Endothelial cell of umbilical vein (primary cell): ENCODE measurements at regions not wholly inside any gene's neighbourhood (a gene's known extent, or its start where the extent isn't known, plus 50 kb on each side); places are given as distances from the start of the nearest gene placed in this dataset.

Source experiments
- BruUV-seq: library from RNA; stranded (reverse); fragments of 400-500 nt; replicated peaks from 2 replicates; lab custom pipeline; 2021; lab: Mats Ljungman, UMichigan
- CTCF ChIA-PET: fragments of 300-600, 350-600 bp; sonication (Branson Sonifier 250); formaldehyde crosslinking; loops from one replicate; lab custom pipeline; 2021; ENCODE audit warnings: antibody characterized with exemption, inconsistent platforms; lab: Charles Lee
- POLR2A ChIA-PET: fragments of 300-600, 350-600 bp; sonication (Branson Sonifier 250); formaldehyde crosslinking; loops from one replicate; lab custom pipeline; 2021; ENCODE audit warnings: antibody characterized with exemption, inconsistent platforms; lab: Charles Lee
- DNase-seq: peaks from one replicate; pipeline ENCODE4 v3.0.0-alpha.2; 2011; ENCODE audit warnings: low read depth, low spot score
- FAIRE-seq: peaks from 2 replicates; lab custom pipeline; 2011; peaks lifted over from hg19 to GRCh38; lab: Jason Lieb, UNC
- H2AFZ ChIP-seq: 2 replicates; pipeline ENCODE4 v1.6.0; 2012; ENCODE audit warnings: low read depth, low read length, control low read depth, inconsistent platforms
- H3K27ac ChIP-seq: 2 replicates; pipeline ENCODE4 v1.5.1; 2011; ENCODE audit warnings: low read depth, mild to moderate bottlenecking, control low read depth, low read length, moderate library complexity; ENCODE audit not compliant: insufficient read depth
- H3K27me3 ChIP-seq, 2 experiments: 2 replicates each; pipeline versions ENCODE4 v1.6.0 to v1.6.1; 2011; ENCODE audit warnings: low read length in 2 of 2, mixed read lengths in 1 of 2; ENCODE audit not compliant: control insufficient read depth in 2 of 2, insufficient read depth in 2 of 2
- H3K36me3 ChIP-seq, 2 experiments: 2 replicates in 1 of 2; 3 replicates in 1 of 2; pipeline ENCODE4 v1.5.1; 2011; ENCODE audit warnings: low read length in 2 of 2, mild to moderate bottlenecking in 1 of 2, moderate library complexity in 1 of 2; ENCODE audit not compliant: control insufficient read depth in 2 of 2, insufficient read depth in 2 of 2; ENCODE audit errors: extremely low read depth in 1 of 2
- H3K4me1 ChIP-seq: 3 replicates; pipeline ENCODE4 v1.5.1; 2011; ENCODE audit warnings: mild to moderate bottlenecking, low read length; ENCODE audit not compliant: control insufficient read depth, insufficient read depth; ENCODE audit errors: extremely low read depth
- H3K4me2 ChIP-seq: 2 replicates; pipeline ENCODE4 v1.6.1; 2011; ENCODE audit warnings: low read length, control low read depth, mixed read lengths; ENCODE audit not compliant: insufficient read depth
- H3K4me3 ChIP-seq, 3 experiments: fragments of 200-600 bp in 1 of 3; sonication (generic), shearing (Covaris generic) in 1 of 3; replicated peaks in 1 of 3; 2 replicates each; pipeline ENCODE4 v1.5.1; 2011 to 2016; ENCODE audit warnings: control low read depth in 3 of 3, low read length in 3 of 3, mild to moderate bottlenecking in 2 of 3, inconsistent platforms in 1 of 3, low read depth in 1 of 3, moderate library complexity in 1 of 3; ENCODE audit not compliant: insufficient read depth in 1 of 3
- H3K79me2 ChIP-seq: 2 replicates; pipeline ENCODE4 v1.6.0; 2012; ENCODE audit warnings: low read length, inconsistent platforms; ENCODE audit not compliant: control insufficient read depth, insufficient read depth
- H3K9ac ChIP-seq: replicated peaks from 2 replicates; pipeline ENCODE3; 2011; ENCODE audit warnings: low read length, control low read depth; ENCODE audit not compliant: insufficient read depth; ENCODE audit errors: extremely low read depth
- H3K9me1 ChIP-seq: replicated peaks from 3 replicates; pipeline ENCODE4 v1.6.0; 2011; ENCODE audit warnings: mild to moderate bottlenecking, low read length; ENCODE audit not compliant: control insufficient read depth, insufficient read depth; ENCODE audit errors: extremely low read depth
- H3K9me3 ChIP-seq: replicated peaks from 2 replicates; pipeline ENCODE4 v1.5.1; 2012; ENCODE audit warnings: low read length, inconsistent platforms; ENCODE audit not compliant: control insufficient read depth, insufficient read depth
- H4K20me1 ChIP-seq: replicated peaks from 2 replicates; pipeline ENCODE3; 2011; ENCODE audit warnings: mild to moderate bottlenecking, low read length; ENCODE audit not compliant: control insufficient read depth, insufficient read depth; ENCODE audit errors: extremely low read depth
- CTCF ChIP-seq, 2 donors: IDR thresholded peaks; 1 replicate in 1 of 2; 2 replicates in 1 of 2; pipeline ENCODE4 v1.5.1; 2011; ENCODE audit warnings: low read length in 2 of 2, mild to moderate bottlenecking in 2 of 2, moderate library complexity in 2 of 2, control low read depth in 1 of 2, inconsistent platforms in 1 of 2, low read depth in 1 of 2; ENCODE audit not compliant: insufficient read depth in 1 of 2; ENCODE audit errors: extremely low read depth in 1 of 2
- EZH2 ChIP-seq: IDR thresholded peaks from 2 replicates; pipeline ENCODE4 v1.6.1; 2012; ENCODE audit warnings: borderline replicate concordance, low read depth, mild to moderate bottlenecking, moderate library complexity, low read length, inconsistent platforms; ENCODE audit not compliant: severe bottlenecking
- FOS ChIP-seq: IDR thresholded peaks from 2 replicates; pipeline ENCODE4 v1.6.1; 2011; ENCODE audit warnings: mild to moderate bottlenecking, low read length, moderate library complexity, borderline replicate concordance; ENCODE audit not compliant: insufficient read depth
- GATA2 ChIP-seq: IDR thresholded peaks from 2 replicates; pipeline ENCODE4 v1.7.0; 2011; ENCODE audit warnings: low read depth, mild to moderate bottlenecking, moderate library complexity, mixed read lengths, low read length; ENCODE audit not compliant: insufficient read length, insufficient read depth
- JUN ChIP-seq: IDR thresholded peaks from 2 replicates; pipeline ENCODE4 v1.6.1; 2011; ENCODE audit warnings: borderline replicate concordance, low read depth; ENCODE audit not compliant: insufficient read length, insufficient read depth
- MYC ChIP-seq: IDR thresholded peaks from one replicate; pipeline ENCODE4 v1.6.1; 2011; ENCODE audit warnings: mild to moderate bottlenecking, low read depth, low read length
- POLR2AphosphoS5 ChIP-seq: IDR thresholded peaks from 2 replicates; pipeline ENCODE4 v1.6.1; 2012; ENCODE audit warnings: low read depth, mild to moderate bottlenecking, control low read depth, low read length, moderate library complexity; ENCODE audit not compliant: insufficient read depth
- dilution Hi-C: fragments of 300-500 bp; cut with MboI; formaldehyde crosslinking; loops from one replicate; pipeline ENCODE4 v1.15.0; 2019; ENCODE audit warnings: low sequenced_read_pairs; ENCODE audit not compliant: extremely low pct_ligation_motif_present
- intact Hi-C: fragments of 100-400 bp; cut with micrococcal nuclease; formaldehyde crosslinking; loops from one replicate; pipeline ENCODE4 v1.10.0; 2022

- dilution Hi-C loops = no loop called here
- H3K4me2 ChIP-seq = no peak overlapping the region
Observed at GRCh38 chr4:160848901-160849760, 1314.7 kb downstream of the FSTL5 start.

GRCh38 chr4:160864253-160864652 lies 1299.5 kb downstream of the FSTL5 start:
- CTCF ChIA-PET = no interaction called here
- H3K9me1 ChIP-seq = no peaks in the 10 kb centered on the region
- dilution Hi-C loops = no loop called here
- no peak for DNase-seq
- no peak for TF ChIP-seq FOS
- no peak for TF ChIP-seq EZH2
- TF ChIP-seq JUN = no peak
- TF ChIP-seq POLR2AphosphoS5 = no peak
- no peak for TF ChIP-seq GATA2
- TF ChIP-seq CTCF (IDR thresholded peaks at IDR 0.05; ENCODE audit: extremely low read depth in 1 of 2, insufficient read depth in 1 of 2, low read depth in 1 of 2, low read length in 2 of 2) = no peak
- no peak for TF ChIP-seq MYC
- no peak overlapping the region for H3K4me3 ChIP-seq
- no peaks in the 10 kb centered on the region for H3K36me3 ChIP-seq
- POLR2A ChIA-PET = no interaction called here
- H3K27ac ChIP-seq = no peak overlapping the region
- BruUV-seq = no TSS peak
- no peaks in the 10 kb centered on the region for H3K27me3 ChIP-seq
- no peak overlapping the region for H2AFZ ChIP-seq
- intact Hi-C loops = no loop called here
- no peak for FAIRE-seq
- H3K4me1 ChIP-seq = no peaks in the 10 kb centered on the region
- H3K79me2 ChIP-seq = no peaks in the 10 kb centered on the region
- H3K9ac ChIP-seq = no peak overlapping the region
- no peak overlapping the region for H3K4me2 ChIP-seq
- H3K9me3 ChIP-seq = no peaks in the 10 kb centered on the region
- H4K20me1 ChIP-seq = no peaks in the 10 kb centered on the region

More at GRCh38 chr4:160848901-160849760, 1314.7 kb downstream of the FSTL5 start:
- Histone ChIP-seq H3K27ac (no peak overlapping the region), H4K20me1 (no peaks in the 10 kb centered on the region), H3K4me3 (no peak overlapping the region), H3K4me1 (no peaks in the 10 kb centered on the region), H3K79me2 (no peaks in the 10 kb centered on the region), H3K9me1 (no peaks in the 10 kb centered on the region), H3K9ac (no peak overlapping the region), H3K36me3 (no peaks in the 10 kb centered on the region), H3K27me3 (no peaks in the 10 kb centered on the region), H3K9me3 (no peaks in the 10 kb centered on the region), H2AFZ (no peak overlapping the region)
- CTCF ChIA-PET = no interaction called here
- TF ChIP-seq EZH2 (no peak), POLR2AphosphoS5 (no peak)
- DNase-seq (no peak), FAIRE-seq (no peak)
- BruUV-seq = no TSS peak
- intact Hi-C loops = no loop called here
- POLR2A ChIA-PET = no interaction called here
